ENCODE measurements at regions not wholly inside any gene's neighbourhood (a gene's known extent, or its start where the extent isn't known, plus 50 kb on each side); places are given as distances from the start of the nearest gene placed in this dataset.

DNA sequence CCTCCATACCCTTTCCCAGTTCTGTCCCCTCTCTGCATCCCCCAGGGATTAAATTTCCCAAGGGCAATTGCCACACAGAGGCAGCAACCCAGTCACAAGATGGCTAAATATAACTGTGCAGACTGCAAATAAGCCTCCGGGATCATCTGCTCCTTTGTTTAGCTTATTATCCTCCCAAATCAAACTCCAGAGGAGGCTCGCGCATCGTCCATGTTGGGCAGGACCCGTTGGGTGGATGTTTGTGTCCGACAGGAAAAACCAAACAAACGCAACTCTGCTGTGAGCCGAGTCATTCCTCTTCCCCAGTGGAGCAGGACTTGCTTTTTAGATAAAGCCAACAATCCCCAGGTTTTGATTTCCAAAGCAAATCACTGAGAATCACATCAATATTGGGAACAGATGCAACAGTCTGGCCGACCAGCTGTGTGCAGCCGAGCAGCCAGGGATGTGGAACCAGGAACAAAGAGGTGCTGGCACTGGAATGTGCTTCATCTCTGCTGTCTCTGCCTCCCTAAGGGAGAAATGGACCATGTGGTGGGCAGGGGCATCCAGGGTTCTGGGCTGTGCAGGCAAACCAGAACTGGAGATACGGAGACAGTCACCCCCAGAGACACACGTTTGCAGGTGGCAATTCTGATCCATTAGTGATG, 89.8 kb downstream of the PTTG1 start:
- no peak for TF ChIP-seq POLR2A (IDR thresholded peaks at IDR 0.05)
- TF ChIP-seq CTCF (IDR thresholded peaks at IDR 0.05): no peak
